Activated CD4-positive, alpha-beta memory T cell treated with anti-CD3 and anti-CD28 coated beads for 36 hours (primary cell): ENCODE measurements at regions not wholly inside any gene's neighbourhood (a gene's known extent, or its start where the extent isn't known, plus 50 kb on each side); places are given as distances from the start of the nearest gene placed in this dataset.
"Not testable (repeated sequence)": the region's sequence is repeated elsewhere in the genome, so short reads cannot be mapped to it uniquely, and the experiment has no call there.

Experiments
- CTCF ChIA-PET: fragments of 350-600 bp; sonication (Branson Sonifier 250); formaldehyde crosslinking; loops from one replicate; lab custom pipeline; 2021; ENCODE audit warnings: antibody characterized with exemption, inconsistent platforms; lab: Charles Lee
- POLR2A ChIA-PET: fragments of 350-600 bp; sonication (Branson Sonifier 250); formaldehyde crosslinking; loops from one replicate; lab custom pipeline; 2021; ENCODE audit warnings: antibody characterized with exemption; lab: Charles Lee
- DNase-seq: peaks from one replicate; pipeline ENCODE4 v3.0.0-alpha.2; 2020
- H3K27ac Mint-ChIP-seq: one replicate; pipeline ENCODE4 v1.8.0; 2021; ENCODE audit warnings: mixed read lengths
- H3K27me3 Mint-ChIP-seq: one replicate; pipeline ENCODE4 v1.8.0; 2021; ENCODE audit warnings: mixed read lengths
- H3K36me3 Mint-ChIP-seq: one replicate; pipeline ENCODE4 v1.8.0; 2021; ENCODE audit warnings: mixed read lengths
- H3K4me1 Mint-ChIP-seq: one replicate; pipeline ENCODE4 v1.8.0; 2021; ENCODE audit warnings: low read depth, mixed read lengths
- H3K4me3 Mint-ChIP-seq: one replicate; pipeline ENCODE4 v1.8.0; 2021; ENCODE audit warnings: mild to moderate bottlenecking, mixed read lengths
- H3K9me3 Mint-ChIP-seq: one replicate; pipeline ENCODE4 v1.8.0; 2021; ENCODE audit warnings: mixed read lengths
- intact Hi-C: fragments of 100-400 bp; cut with micrococcal nuclease; formaldehyde crosslinking; loops from one replicate; pipeline ENCODE4 v1.15.1; 2023

GRCh38 chr12:107517816-107518215, 167.8 kb upstream of the PWP1 start:
- H3K27me3 Mint-ChIP-seq, intact Hi-C loops, CTCF ChIA-PET: not testable (repeated sequence)

DNA sequence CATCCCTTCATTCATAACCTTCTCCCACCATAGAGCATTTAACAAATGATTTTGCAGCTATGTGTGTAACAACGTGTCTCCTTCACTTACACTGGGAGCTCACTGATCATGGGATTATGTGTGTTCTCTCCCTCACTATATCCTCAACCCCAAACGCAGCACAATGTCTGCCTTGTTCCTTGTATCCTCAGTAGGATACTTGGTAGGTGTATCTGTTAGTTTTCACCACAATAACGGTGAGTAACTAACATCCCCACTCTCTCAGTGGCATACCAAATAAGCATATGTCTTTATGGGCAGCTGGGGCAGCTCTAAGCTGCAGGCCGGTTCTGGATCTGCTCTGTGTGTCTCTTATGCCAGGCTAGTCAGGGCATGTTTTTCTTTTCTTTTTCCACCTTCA, 166.7 kb upstream of the PWP1 start:
- Mint-ChIP-seq H3K27me3 (no peaks in the 10 kb centered on the region), H3K4me3 (no peak overlapping the region), H3K36me3 (peaks cover 30% of the 10 kb centered on the region), H3K4me1 (peaks cover 12% of the 10 kb centered on the region), H3K9me3 (peaks cover 12% of the 10 kb centered on the region), H3K27ac (no peak overlapping the region)
- ChIA-PET POLR2A (no interaction called here), CTCF (no interaction called here)
- no peak for DNase-seq
- intact Hi-C loops = no loop called here

More at GRCh38 chr12:107517816-107518215, 167.8 kb upstream of the PWP1 start:
- peaks cover 12% of the 10 kb centered on the region for H3K4me1 Mint-ChIP-seq
- H3K27ac Mint-ChIP-seq, H3K4me3 Mint-ChIP-seq, POLR2A ChIA-PET, DNase-seq: not testable (repeated sequence)
- peaks cover 12% of the 10 kb centered on the region for H3K9me3 Mint-ChIP-seq
- peaks cover 27% of the 10 kb centered on the region for H3K36me3 Mint-ChIP-seq

DNA sequence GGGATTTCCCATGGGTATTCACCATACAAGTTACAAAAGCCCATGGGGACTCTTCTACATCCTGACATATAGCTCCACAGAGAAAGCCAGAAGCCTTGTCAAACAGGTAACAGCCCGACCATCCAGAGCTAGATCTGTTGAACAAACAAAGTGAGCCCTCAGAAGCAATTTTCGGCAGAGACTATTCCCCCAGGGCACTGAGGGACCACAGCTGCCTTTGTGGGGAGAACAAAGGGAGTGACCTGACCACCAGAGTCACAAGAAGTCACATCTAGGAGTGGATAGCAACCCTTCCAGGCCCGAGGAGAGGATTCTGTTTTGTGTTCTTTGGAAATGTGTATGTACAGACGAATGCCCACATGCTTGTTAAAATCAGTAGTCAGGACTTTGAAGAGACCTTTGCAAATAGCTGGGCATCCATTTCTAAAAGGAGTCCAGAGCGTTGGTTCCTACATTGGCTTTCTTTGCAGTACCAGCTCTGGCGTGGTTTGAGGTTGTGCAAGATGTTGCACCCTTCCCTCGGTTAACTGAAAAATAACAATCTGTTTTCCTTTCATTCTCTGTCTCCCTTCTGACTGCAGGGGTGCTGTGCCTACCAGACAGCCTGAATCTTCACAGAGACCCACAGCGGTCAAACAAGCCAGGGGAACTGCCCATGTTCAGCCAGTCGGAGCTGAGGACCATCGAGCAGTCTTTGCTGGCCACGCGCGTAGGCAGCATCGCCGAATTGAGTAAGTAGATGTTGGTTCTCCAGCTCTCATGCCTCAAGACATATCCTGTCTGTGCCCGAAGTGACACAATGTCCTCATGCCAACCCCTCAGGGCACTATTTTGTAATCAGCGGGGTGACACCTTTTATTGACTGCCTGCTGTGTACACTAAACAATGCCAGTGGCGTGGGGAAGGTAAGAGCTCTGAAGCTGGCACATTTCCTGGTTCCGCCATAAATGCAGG, 165.4 kb upstream of the PWP1 start:
- POLR2A ChIA-PET = no interaction called here
- H3K4me1 Mint-ChIP-seq = peaks cover 7% of the 10 kb centered on the region
- CTCF ChIA-PET = no interaction called here
- no peaks in the 10 kb centered on the region for H3K27me3 Mint-ChIP-seq
- DNase-seq = no peak
- intact Hi-C loops = no loop called here
- no peak overlapping the region for H3K4me3 Mint-ChIP-seq
- H3K9me3 Mint-ChIP-seq = peaks cover 12% of the 10 kb centered on the region
- peaks cover 30% of the 10 kb centered on the region for H3K36me3 Mint-ChIP-seq
- H3K27ac Mint-ChIP-seq = no peak overlapping the region

GRCh38 chr12:107521826-107522355, 163.7 kb upstream of the PWP1 start:
- H3K4me3 Mint-ChIP-seq = no peak overlapping the region
- no peaks in the 10 kb centered on the region for H3K4me1 Mint-ChIP-seq
- ChIA-PET POLR2A (no interaction called here), CTCF (no interaction called here)
- no peak overlapping the region for H3K27ac Mint-ChIP-seq
- intact Hi-C loops = no loop called here
- peaks cover 12% of the 10 kb centered on the region for H3K9me3 Mint-ChIP-seq
- H3K27me3 Mint-ChIP-seq = no peaks in the 10 kb centered on the region
- no peak for DNase-seq
- H3K36me3 Mint-ChIP-seq = peaks cover 32% of the 10 kb centered on the region

DNA sequence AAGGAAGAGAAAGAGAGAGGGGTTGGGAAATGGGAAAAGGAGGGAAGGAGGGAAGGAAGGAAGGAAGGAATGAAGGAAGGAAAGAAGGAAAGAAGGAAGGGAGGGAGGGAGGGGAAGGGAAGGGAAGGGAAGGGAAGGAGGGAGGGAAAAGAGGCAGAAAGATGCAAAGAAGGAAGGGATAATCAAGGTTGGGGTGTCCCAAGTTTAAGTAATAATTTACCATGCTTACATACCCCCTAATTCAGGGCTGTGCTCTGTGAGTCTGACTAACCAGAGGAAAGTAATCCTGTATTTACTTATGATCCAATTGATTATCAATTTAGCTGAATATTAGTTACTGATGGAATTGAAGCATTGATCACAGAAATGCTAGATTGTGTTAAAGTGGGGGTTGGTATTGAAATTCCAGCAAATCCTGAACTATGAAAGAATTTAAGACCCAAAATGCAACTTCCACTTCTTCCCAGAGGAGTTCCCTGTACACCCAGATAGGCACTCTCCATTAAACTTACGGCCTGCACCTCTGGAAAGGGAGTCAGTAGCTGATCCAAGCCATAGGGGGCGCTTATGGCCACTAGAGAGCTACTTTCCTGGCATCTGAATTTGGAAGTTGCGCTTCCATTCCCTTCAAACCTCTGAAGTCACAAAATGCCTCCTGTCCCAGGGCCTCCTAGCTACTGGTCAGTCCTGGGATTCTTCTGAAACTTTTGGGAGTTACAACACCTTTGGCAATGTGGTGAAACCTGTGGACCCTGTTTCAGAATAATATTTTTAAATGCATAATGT, 162.7 kb upstream of the PWP1 start:
- no peak overlapping the region for H3K27ac Mint-ChIP-seq
- H3K36me3 Mint-ChIP-seq = peaks cover 33% of the 10 kb centered on the region
- ChIA-PET POLR2A (no interaction called here), CTCF (interaction anchor here (1.3 kb wide), 1 partner anchor 84 kb away, joined by 3 read pairs; no protein-coding TSS in a partner anchor)
- intact Hi-C loops = no loop called here
- H3K4me3 Mint-ChIP-seq = no peak overlapping the region
- DNase-seq = no peak
- H3K27me3 Mint-ChIP-seq = no peaks in the 10 kb centered on the region
- H3K4me1 Mint-ChIP-seq = no peaks in the 10 kb centered on the region
- H3K9me3 Mint-ChIP-seq = peaks cover 12% of the 10 kb centered on the region

DNA sequence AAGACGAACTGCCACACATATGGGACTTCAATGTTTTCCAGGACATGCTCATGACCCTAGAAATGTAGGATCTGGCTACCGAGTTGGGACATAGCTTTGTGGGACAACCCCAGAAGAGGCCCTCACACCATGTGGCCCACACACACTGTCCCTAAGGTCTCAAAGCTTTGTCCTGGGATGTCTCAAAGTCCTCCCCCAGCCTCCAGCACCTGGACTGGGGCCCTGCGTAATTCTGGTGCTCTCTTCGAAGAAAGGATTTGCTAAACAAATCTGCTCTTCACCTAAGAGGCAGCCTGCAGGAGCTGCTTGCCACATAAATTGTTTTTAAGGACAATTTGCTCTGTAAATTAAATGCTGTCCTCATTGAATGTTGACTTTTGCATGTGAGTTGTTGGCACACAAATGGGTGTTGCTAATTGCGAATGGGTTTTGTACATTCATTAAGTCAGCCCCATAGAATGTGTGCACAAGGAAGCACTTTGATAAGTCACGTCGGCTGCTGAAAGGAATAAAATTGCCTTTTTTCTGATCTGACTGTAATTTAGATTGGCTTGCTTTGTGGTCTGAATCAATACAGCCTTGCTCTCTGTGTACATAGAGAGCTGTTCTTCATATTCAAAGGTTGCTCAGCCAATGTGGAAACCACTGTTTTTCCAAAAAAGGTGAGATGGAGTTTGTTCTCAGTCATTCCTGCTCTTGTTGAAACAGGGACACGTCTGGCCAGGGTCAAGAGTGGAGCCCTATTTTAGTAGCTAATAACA, 161.6 kb upstream of the PWP1 start:
- no peaks in the 10 kb centered on the region for H3K4me1 Mint-ChIP-seq
- peaks cover 33% of the 10 kb centered on the region for H3K36me3 Mint-ChIP-seq
- H3K27me3 Mint-ChIP-seq = no peaks in the 10 kb centered on the region
- H3K9me3 Mint-ChIP-seq = peaks cover 12% of the 10 kb centered on the region
- CTCF ChIA-PET = interaction anchor here (1.3 kb wide), 1 partner anchor 83 kb away, joined by 3 read pairs; no protein-coding TSS in a partner anchor
- intact Hi-C loops = no loop called here
- no peak for DNase-seq
- POLR2A ChIA-PET = no interaction called here
- no peak overlapping the region for H3K4me3 Mint-ChIP-seq
- H3K27ac Mint-ChIP-seq = no peak overlapping the region

DNA sequence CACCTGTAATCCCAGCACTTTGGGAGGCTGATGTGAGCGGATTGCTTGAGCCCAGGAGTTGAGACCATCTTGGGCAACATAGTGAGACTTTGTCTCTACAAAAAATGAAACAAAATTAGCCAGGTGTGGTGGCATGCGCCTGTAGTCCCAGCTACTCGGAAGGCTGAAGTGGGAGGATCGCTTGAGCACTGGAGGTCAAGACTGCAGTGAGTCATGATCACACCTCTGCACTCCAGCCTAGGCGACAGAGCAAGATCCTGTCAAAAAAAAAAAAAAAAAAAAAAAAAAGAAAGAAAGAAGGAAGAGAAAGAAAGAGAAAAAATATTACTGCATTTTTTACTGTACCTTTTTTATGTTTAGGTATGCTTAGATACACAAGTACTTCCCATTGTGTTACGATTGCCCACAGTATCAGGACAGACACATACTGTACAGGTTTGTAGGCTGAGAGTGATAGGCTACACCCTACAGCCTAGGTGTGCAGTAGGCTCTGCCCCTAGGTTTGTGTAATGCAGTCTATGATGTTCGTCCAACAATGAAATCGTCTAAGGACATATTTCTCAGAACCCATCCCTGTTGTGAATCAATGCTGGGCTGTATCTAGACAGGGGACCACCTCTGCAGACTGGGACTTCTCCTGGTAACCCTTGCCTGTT, 160.4 kb upstream of the PWP1 start:
- Mint-ChIP-seq H3K4me1 (no peaks in the 10 kb centered on the region), H3K27ac (no peak overlapping the region), H3K36me3 (peaks cover 24% of the 10 kb centered on the region), H3K27me3 (no peaks in the 10 kb centered on the region), H3K4me3 (no peak overlapping the region), H3K9me3 (peaks cover 12% of the 10 kb centered on the region)
- POLR2A ChIA-PET = no interaction called here
- intact Hi-C loops = no loop called here
- CTCF ChIA-PET = no interaction called here
- no peak for DNase-seq

DNA sequence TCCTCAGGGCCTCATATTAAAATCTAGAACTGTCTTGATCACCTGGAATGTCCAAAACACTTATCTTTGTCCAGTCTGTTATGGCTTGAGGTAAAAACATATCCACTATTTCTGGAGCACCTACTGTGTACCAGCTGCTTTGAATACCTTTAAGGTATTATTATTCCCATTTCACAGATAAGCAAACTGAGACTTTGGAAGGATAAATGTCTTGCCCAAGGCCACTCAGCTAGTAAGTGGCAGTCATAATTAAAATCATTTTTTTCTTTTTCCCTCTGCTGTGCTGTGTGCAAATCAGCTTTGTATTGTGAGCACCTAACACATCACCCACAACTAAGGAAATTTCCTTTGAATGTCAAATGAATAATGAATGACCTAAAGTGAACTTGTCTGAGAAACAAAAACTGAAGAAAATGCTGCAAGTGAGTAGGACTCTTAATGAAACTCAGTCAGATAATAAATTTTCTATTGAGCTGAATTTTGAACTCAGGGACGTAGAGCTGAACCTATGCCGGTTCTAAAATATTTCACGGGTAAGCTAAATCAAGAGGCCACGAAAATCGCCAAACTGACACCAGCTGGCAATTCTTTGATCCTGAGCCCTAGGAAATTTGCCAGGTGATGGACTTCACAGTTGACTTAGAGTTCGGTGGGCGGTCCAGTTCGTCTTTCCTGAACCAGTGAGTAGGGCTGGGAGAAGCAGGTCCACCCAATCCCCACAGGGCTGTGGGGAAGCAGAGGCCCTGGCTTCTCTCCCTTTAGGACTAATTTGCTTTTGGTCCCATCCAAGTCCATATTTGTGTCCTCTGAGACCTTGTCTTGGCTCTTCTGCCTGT, 159.7 kb upstream of the PWP1 start:
- intact Hi-C loops = no loop called here
- H3K4me1 Mint-ChIP-seq = no peaks in the 10 kb centered on the region
- H3K9me3 Mint-ChIP-seq = peaks cover 10% of the 10 kb centered on the region
- H3K27me3 Mint-ChIP-seq = no peaks in the 10 kb centered on the region
- H3K4me3 Mint-ChIP-seq = no peak overlapping the region
- no peak for DNase-seq
- no peak overlapping the region for H3K27ac Mint-ChIP-seq
- H3K36me3 Mint-ChIP-seq = peaks cover 17% of the 10 kb centered on the region
- ChIA-PET POLR2A (no interaction called here), CTCF (no interaction called here)

GRCh38 chr12:107526555-107527180, 158.9 kb upstream of the PWP1 start:
- Mint-ChIP-seq H3K27me3 (no peaks in the 10 kb centered on the region), H3K9me3 (peaks cover 5% of the 10 kb centered on the region), H3K36me3 (peaks cover 13% of the 10 kb centered on the region), H3K4me3 (no peak overlapping the region), H3K27ac (no peak overlapping the region), H3K4me1 (no peaks in the 10 kb centered on the region)
- intact Hi-C loops = no loop called here
- no peak for DNase-seq
- ChIA-PET POLR2A (no interaction called here), CTCF (no interaction called here)

DNA sequence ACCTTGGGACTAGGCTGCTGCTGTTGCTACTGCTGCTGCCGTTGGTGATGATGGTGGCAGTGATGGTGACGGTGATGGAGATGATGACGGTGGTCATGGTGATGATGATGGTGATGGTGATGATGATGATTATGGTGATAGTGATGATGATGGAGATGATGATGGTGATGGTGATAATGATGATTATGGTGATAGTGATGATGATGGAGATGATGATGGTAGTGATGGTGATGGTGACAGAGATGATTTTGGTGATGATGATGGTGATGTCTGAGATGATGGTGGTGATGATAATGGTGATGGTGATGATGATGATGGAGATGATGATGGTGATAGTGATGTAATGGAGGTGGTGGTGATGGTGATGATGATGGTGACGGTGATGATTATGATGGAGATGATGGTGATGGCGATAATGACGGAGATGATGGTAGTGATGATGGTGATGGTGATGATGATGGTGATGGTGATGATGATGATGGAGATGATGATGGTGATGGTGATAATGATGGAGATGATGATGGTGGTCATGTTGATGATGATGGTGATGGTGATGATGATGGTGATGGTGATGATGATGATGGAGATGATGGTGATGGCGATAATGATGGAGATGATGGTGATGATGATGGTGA, 156.8 kb upstream of the PWP1 start:
- no peak overlapping the region for H3K4me3 Mint-ChIP-seq
- peaks cover 14% of the 10 kb centered on the region for H3K9me3 Mint-ChIP-seq
- H3K36me3 Mint-ChIP-seq = peaks cover 15% of the 10 kb centered on the region
- H3K27ac Mint-ChIP-seq = no peak overlapping the region
- no peaks in the 10 kb centered on the region for H3K27me3 Mint-ChIP-seq
- peaks cover 4% of the 10 kb centered on the region for H3K4me1 Mint-ChIP-seq
- no peak for DNase-seq
- intact Hi-C loops = no loop called here
- POLR2A ChIA-PET = no interaction called here
- CTCF ChIA-PET = no interaction called here
